GM18498 (cell line): ENCODE measurements at regions not wholly inside any gene's neighbourhood (a gene's known extent, or its start where the extent isn't known, plus 50 kb on each side); places are given as distances from the start of the nearest gene placed in this dataset.
A peak's percentile ranks its signal among the peaks of the same experiment; 100 is the strongest.
"Not testable (repeated sequence)": the region's sequence is repeated elsewhere in the genome, so short reads cannot be mapped to it uniquely, and the experiment has no call there.

Experiments used
- ATAC-seq: cut with Tn5 transposase; IDR thresholded peaks from one replicate; pipeline ENCODE4 v1.9.1; 2021; ENCODE audit warnings: mild to moderate bottlenecking, moderate library complexity; ENCODE audit not compliant: unreplicated experiment

DNA sequence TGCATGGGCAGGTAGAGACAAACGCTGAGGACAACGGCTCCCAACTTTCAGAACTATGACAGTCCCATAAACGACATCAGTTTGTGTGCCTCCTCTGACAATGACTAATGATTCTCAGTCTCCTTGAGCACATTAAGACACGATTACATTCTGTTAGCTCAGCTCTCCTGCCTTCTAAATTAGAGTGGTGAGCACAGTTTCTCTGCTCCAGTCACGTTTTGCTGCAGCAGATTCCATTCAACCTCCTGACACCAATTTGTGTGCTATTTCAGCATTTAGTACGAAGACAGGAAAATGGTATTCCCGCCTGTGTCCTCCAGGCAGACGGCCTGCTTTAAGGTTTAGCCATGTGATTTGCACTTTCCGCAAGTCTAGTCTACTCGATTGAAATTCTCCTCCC is 458.4 kb upstream of the CFAP20DC start:
- no peak for ATAC-seq

DNA sequence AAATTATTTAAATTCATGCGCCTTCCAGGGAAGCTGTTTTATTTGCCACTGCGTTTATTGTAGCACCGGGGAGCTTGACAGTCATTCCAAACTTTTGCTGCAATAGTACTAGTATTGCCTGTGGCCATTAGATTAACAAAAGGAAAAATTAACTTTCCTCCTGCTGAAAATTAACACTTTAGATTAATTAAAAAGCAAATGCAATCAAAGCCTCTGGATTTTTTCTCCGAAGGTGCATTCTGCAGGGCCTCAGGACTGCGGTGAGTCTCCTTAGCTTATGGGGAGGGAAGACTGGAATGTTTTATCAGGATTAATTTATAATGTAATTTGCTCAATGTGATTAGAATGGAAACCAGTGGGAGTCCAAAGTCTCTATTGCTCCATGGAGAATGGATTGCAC is 456.4 kb upstream of the CFAP20DC start:
- no peak for ATAC-seq

DNA sequence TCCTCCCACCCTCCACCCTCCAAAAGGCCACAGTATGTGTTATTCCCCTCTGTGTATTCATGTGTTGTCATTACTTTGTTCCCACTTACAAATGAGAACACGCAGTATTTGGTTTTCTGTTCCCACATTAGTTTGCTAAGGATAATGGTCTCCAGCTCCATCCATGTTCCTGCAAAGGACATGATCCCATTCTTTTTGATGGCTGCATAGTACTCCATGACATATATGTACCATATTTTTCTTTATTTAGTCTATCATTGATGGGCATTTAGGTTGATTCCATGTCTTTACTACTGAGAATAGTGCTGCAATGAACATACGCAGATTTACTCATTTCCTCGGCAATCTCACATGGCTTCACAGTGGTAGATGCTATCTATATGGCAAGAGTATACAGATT is 453.6 kb upstream of the CFAP20DC start:
- ATAC-seq, result no peak

DNA sequence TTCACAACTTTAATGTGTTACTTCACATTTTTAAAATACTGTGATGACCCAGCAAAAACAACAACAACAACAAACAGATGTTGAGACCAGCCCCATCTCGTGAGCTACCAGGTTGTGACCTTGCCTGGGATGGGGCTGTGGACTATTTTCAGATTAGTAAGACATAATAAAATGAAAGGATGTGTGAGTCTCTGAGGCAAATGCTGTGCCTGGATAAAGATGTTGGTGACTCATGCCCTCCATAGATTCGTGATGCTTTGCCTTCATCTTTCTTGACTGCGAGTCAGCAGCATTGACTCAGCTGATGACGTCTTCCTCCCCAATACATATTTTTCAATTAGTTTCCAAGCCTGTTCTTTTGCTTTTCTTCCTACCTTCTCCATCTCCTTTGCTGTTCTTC is 453.0 kb upstream of the CFAP20DC start:
- no peak for ATAC-seq

DNA sequence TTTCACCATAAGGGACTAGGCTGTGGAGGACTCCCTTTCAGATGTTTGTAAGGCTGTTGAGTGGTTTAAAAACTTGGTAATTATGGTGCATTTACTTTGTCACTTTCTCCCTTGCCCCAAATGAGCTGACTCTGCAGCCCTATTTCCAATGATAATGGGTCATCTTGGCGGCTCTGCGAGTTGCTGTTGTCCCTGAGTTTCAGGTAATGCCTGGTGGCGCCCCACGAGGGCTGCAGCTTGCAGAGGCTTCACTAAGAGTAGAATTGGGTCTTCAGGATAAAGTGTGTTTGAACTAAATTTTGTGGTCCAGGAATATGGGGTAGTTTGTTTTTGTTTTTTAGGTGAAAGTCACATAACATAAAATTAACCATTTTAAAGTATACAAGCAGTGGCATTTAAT is 450.1 kb upstream of the CFAP20DC start:
- ATAC-seq, result no peak

DNA sequence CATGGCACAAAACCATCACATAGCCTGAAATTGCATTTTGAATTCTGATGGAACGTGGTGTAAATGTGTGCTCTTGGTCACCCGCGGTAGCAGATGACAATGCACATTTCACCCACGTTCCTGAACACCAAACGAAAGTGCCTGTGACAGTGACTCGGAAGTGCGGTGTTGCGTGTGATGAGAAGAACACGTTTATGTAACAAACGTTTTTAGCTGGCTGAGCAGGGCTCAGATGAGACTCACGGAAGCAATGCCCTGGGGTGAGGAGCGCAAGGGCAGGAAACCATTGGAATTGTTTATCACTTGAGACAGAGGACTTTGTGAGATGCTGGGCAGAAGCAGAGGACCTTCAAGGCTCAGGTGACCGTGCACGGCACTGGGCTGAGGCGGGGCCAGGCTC is 449.2 kb upstream of the CFAP20DC start:
- no peak for ATAC-seq

DNA sequence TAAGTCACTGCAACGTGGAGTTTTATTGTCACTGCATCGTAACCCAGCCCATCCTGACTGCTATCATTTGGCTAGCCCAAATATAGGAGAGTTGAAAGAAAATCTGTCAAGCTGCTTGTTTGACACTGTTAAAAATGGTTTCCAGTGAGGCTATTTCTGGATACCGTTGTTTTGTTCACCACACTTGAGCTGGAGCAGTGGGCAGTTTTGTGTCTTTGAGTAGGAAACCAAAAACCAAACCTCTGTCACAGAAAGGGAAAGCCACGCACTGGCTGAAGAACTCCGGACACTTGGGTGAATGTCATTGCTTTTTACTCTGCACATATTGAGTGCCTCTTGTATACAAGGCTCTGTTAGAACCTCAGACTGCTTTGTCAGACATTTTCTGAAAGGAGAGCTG is 446.4 kb upstream of the CFAP20DC start:
- ATAC-seq, result no peak

DNA sequence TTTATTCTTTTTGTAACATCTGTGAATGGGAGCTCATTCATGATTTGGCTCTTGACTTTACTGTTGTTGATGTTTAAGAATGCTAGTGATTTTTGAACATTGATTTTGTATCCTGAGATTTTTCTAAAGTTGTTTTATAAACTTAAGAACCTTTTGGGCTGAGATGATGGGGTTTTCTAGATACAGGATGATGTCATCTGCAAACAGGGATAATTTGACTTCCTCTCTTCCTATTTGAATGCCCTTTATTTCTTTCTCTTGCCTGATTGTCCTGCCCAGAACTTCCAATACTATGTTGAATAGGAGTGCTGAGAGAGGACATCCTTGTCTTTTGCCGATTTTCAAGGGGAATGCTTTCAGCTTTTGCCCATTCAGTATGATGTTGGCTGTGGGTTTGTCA is 445.1 kb upstream of the CFAP20DC start:
- ATAC-seq, result not testable (repeated sequence)

DNA sequence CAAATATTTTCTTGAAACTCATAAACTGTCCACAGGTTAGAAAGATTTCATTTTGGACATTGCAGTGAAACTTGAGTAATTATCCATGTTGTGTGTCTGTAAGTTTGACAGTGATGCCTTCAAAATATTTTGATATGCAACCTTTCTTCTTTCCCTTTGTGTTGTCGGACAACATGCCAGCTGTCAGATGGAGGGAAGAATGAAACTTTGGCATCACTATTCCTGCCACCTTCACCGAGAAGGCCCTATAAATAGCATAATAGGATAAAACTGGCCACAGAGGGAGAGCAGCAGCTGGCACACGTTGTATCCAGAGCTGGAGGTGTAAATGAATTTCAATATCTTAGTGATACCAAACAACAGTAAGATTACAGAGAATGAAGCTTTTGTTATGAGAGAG is 436.7 kb upstream of the CFAP20DC start:
- ATAC-seq, result no peak

DNA sequence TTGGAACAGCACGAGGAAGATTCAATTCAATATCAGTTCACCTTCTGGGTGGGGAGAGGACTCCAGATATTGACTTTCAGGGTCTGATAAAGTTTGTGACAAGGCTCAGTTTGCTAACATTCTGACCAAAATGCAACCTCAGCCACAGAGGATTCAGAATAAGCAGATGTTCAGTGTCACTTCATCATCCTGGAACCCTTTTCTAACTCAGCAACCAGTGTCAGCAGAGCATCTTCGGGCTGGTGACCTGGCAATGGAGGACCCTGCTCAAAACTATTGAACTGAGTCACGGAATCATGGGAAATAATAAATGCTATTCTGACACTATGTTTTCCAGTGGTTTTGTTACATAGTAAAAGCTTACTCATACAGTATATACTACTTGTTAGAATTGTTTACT is 433.4 kb upstream of the CFAP20DC start:
- ATAC-seq, result no peak

DNA sequence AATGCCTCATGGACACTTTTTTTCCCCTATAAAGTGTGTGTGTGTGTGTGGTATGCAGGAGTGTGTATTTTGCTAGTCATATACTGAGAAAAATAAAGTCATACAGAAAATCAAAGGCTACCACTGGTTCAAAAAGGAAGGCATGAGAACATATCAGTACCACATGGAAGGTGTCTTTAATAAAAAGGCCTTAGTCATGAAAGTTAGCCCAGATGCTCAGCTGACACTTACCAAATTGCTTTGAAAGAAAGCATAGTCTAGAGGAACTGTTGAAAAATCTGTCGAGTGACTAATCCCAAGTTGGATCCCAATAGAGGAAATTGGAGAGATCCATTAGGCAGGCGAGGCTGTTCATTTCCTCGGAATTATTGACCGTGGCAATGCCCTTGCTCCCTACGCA is 432.9 kb upstream of the CFAP20DC start:
- ATAC-seq, result no peak

DNA sequence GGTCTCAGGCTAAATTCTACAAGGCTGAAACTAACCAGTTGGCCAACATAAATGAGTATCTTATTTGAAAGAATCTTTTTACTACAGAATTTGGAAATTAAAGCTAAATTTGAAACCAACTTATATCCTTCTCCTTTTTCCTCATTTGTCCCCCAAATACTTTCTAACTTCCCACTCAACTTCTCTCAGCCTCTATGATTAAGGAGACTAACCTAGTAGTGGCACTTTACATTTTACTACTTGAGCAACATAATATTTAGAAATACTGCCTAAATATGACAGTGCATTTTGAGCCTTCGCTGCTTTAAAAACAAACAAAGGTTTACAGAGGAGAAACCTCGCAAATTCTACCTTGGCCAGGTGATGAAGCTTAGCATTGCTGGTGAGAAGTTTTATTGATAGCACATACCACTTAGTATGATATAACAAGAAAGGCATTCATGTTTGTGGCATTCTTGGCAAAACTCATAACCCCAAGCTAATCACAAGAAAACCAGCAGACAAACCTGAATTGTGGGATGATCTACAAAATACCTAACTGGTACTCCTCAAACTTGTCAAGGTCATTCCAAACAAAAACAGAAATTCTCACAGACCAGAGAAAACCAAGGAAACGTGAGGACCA is 432.1 kb upstream of the CFAP20DC start:
- ATAC-seq, result no peak

DNA sequence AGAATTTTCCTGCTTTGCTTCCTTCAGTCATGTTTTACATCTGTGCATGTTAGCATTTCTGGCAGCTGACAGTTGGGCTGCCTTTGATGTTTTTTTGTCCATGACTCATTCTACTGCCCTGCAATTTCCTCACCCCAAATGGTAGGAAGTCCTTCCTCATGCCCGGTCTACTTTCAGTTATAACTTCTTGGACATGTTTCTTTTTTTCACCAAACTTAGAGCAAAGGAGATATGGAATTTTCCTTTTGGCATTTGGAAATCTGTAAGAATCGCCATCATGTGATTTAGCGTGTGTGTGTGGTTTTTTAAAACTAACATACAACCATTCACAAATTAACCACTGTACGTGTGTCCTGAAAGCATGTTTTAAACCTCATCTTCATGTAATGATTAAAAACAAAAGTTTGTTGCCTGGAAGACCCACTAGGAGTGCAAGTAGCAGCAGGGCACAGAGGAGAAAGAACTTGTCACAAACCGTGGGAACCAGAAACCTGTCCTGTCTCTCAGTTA is 430.7 kb upstream of the CFAP20DC start:
- ATAC-seq, result peak; percentile 89

DNA sequence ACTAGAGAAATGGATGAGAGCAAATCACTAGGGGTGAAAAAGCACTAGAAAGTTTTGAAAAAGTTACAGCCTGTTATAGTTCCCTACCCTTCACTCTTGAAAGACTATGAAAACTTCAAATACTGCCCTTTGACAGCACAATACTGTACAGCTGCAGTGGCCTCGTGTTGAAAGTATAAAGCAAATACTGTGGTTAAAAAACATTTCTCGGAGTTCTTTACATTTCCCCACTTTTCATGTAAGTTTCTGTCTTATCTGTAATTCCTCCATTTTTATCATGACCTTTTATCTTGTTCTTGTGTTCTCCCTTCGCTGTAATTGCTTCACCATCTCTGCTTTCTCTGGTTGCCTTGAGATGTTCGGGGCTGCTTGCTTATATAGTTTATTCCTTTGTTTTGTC is 423.8 kb upstream of the CFAP20DC start:
- ATAC-seq, result peak; percentile 83

DNA sequence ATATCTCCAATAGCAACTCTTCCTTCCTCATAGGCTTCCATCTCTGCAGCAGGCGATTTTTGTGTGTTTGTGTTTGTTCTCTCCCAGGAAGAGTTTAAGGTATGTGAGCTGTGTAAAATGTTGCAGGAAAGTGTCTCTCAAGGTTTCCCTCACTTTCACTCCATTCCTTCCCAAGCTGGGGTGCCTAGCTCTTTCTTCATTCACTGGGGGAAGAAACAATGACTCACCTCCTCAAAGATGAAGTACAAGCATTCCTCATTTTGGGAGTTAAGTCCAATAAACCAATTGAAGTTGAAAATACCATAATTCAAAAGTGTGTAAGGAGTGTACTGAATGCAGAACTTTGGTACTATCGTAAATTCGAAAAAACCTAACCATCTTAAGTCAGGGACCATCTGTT is 422.7 kb upstream of the CFAP20DC start:
- no peak for ATAC-seq

DNA sequence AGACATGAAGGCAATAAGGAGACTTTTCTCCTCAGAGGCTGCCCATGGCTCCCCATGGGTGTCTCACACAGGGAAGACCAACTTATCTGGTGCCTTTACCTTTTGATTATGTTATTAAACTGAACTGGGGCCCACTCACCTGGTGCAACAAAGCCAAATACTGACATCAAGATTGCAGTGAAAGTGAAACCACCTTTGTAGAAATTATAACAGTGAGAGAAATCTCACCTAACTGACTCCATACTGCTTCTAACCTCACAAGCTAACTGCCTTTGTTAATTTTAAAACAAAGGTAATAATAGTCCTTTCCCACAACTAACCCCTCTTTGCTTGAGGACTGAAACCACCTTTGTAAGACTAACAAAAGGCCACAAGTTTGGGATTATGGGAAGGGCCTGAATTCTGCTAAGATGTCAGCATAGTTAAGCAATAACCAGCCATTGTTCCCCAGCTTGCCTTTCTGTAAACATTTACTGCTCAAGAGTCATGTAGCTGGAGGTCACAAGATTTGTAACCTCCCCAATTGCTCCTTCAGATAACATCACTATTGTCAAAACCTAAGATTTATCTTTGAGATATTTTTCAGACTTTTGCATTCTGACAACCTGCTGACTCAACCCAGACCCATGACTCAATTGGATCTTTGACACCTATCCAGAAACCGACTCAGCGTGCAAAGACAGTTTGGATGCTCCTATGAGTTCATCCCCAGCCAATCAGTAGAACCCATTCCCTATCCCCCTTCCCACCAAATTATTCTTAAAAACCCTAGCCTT is 420.3 kb upstream of the CFAP20DC start:
- ATAC-seq, result no peak

DNA sequence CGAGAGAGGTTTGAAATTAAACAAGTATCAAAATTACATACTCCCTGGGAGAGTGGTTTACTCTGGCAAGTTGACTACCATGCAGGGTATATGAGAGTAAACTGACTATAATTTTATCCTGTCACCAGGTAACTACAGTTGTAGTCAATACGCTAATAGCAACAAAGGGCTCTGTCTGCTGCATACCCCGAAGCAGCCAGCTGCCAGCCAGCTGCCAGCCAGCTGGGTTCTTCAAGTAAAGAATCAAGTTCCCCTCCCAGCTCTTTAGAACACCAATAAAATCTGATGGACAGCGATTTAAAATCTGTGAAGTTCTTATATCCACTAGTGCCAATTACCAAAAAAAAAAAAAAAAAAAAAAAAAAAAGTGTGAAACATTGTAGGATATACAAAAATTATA is 417.7 kb upstream of the CFAP20DC start:
- no peak for ATAC-seq

DNA sequence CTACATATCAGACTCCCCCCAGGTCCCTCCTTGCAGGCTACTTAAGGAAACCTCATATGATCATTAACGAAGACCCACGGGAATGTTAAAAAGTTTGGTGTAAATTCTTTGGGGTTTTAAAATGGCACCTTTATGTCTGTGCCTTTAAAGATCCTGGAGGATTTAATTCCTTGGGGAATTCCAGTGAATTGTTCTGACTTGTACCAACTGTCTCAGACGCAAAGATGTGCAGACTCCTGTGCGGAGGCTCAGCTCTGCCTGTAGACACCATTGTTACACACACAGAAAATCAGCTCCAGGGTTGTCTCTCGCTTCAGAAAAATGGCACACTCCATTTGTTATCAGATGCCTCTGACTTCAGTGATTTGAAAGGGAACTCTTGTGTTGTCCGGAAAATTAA is 414.4 kb upstream of the CFAP20DC start:
- no peak for ATAC-seq

DNA sequence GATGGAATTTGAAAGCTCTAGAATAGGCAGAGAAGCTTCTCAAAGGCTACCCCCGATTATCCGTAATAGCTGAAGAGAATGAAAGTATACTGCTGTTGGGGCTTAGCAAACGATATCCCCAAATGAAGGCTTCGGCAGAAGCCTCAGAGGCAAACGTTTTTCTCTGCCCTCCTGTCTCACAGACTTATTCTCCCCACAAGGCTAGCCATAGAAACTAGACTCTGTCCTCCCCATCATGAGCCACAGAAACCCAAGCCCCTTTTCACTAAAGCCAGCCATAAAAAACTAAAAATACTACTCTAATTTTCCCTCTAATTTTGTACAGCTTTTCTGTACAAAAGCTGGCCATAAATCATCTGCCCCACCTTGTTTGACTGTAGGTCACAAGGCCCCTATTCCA is 413.4 kb upstream of the CFAP20DC start:
- no peak for ATAC-seq

DNA sequence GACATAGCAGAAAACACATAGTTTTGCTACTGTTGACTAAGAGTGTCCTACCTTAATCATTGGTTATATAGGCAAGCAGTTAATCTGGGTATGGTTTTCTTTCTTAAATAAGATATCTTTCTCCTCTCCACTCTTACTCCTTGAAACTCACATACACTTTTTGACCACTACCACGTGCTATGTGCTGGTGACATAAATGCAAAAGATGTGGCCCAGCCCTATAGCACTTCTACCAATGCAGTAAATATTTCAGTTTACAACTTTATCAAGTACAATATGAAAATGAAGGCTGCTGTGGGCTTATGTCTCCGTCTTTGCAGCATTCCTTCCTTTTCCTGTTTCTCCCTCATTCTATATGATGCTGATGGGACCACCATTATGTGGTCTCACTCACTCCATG is 410.2 kb upstream of the CFAP20DC start:
- ATAC-seq, result no peak

DNA sequence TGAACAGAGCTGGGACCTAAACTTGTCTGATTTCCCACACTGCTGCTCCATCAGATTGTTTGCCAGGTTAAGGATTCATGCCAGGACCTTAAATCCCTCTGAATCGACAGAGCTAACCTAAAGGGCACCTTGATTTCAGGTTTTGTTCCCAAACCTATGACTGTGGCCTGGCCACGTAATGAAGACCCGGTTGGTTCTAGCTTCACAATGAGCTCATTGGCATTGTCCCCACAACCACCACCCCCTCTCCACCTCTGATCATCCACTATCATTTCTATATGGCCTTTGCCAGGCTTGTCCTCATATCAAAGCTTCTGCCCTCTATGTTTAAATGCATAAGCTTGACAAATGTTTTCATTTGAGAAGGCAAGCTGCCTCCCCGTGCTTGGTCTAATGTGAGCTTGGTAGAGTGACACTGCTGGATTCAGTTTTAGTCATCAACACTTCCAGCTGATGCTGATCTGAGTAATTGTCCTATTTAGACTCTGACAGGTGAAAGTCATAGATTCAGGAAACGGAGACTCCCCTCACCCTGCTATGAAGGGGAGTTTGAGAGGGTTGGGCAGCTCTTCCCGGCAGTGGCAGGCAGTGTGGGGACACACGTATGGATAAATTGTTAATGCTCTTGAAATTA is 407.1 kb upstream of the CFAP20DC start:
- peak; percentile 94 for ATAC-seq
